ENCODE measurements at regions not wholly inside any gene's neighbourhood (a gene's known extent, or its start where the extent isn't known, plus 50 kb on each side); places are given as distances from the start of the nearest gene placed in this dataset.

DNA sequence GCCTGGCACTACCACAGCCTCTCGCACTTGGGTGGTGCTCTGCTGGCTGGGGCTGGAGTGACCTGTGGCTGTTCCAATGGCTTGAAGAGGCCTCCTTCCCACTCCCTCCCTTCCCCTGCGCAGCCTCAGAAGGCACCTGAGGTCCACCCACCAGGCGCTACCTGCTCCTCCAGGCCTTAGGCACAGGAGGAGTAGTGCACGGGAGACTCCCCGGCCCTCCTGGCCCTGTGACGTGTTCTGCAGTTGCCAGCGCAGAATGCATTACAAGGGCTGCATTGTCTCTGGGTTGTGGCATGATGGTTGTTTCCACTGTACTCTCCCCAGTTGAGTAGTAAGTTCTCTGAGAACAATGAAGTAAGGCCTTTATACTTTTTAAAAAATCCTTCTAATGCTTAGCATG lies 128.6 kb downstream of the TEX29 start:
- TF ChIP-seq, protein P1, sequence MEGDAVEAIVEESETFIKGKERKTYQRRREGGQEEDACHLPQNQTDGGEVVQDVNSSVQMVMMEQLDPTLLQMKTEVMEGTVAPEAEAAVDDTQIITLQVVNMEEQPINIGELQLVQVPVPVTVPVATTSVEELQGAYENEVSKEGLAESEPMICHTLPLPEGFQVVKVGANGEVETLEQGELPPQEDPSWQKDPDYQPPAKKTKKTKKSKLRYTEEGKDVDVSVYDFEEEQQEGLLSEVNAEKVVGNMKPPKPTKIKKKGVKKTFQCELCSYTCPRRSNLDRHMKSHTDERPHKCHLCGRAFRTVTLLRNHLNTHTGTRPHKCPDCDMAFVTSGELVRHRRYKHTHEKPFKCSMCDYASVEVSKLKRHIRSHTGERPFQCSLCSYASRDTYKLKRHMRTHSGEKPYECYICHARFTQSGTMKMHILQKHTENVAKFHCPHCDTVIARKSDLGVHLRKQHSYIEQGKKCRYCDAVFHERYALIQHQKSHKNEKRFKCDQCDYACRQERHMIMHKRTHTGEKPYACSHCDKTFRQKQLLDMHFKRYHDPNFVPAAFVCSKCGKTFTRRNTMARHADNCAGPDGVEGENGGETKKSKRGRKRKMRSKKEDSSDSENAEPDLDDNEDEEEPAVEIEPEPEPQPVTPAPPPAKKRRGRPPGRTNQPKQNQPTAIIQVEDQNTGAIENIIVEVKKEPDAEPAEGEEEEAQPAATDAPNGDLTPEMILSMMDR (IDR thresholded peaks at IDR 0.05): no peak
- no peak for TF ChIP-seq POLR2A (IDR thresholded peaks at IDR 0.05)

All from body of pancreas (tissue), 4 donors.